ENCODE measurements at regions not wholly inside any gene's neighbourhood (a gene's known extent, or its start where the extent isn't known, plus 50 kb on each side); places are given as distances from the start of the nearest gene placed in this dataset.

DNA sequence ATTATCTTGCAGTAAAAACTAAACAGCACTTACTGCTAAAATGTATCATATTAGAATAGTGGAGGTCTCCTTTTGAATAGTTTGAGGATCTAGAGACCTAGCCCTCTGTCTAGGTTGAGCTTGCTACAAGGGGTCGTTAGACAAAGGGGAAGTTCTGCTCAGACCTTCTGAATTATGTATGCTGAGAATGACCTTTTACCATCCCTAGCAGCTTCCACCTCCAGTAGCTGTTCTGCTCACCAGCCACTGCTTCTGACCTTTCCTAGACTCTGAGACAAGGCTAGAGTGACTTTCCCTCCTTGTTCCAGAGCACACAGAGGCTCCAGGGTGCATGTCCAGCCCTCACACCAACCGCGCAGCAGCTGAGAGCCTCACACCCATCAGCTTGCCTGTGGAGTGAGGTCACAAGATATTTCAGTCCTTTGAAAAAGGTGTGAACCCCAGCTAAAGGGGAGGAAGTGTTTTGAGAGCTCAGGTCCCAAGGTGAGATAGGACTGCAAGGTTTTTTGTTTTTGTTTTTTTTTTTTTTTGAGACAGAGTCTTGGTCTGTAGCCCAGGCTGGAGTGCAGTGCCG, 289.3 kb upstream of the TNP1 start:
- no peak for DNase-seq

- DNase-seq, result no peak
Observed at GRCh38 chr2:217147818-217148217, 288.0 kb upstream of the TNP1 start.

DNA sequence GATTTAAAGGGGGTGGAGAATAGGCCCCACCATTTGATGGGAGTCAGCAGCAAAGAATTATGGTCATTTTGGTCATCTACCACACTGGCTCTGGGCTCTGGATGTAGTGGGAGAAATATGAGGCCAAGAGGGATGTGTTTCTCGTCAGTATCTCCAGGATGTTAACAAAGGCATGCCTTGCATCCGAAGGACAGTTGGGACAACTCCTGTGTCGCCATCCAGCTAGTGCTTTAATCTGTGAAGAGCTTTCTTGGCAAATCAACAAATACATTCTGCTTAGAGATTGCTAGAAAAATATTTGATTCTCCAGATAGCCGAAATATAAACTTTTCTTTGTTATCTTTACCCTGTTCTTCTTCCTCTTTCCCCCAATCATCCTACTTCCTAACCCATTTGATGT, 287.1 kb upstream of the TNP1 start:
- DNase-seq, result no peak

GRCh38 chr2:217142649-217143266, 282.9 kb upstream of the TNP1 start:
- DNase-seq, result no peak

- DNase-seq, result no peak
Observed at GRCh38 chr2:217138284-217138683, 278.4 kb upstream of the TNP1 start.

GRCh38 chr2:217127744-217128143, 267.9 kb upstream of the TNP1 start:
- no peak for DNase-seq

GRCh38 chr2:217125014-217125413, 265.1 kb upstream of the TNP1 start:
- DNase-seq, result no peak

DNA sequence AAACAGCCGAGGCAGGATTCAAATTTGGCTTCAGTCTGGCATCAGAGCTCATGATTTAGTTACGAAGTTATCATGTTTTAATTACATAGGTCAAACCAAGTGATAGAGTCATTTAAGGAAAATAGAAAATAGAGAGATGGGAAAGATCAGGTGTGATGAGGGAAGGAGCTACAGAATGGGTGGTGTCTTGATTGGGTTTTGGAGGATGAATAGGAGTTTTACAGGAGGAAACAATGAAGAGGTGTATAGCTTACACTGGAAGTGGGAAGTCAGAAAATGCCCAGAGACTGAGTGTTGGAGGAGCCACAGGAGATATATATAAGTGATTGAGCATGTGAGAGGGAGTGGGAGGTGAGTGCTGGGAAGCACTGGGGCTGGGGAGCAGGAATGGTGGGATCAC, 264.2 kb upstream of the TNP1 start:
- DNase-seq, result no peak

DNA sequence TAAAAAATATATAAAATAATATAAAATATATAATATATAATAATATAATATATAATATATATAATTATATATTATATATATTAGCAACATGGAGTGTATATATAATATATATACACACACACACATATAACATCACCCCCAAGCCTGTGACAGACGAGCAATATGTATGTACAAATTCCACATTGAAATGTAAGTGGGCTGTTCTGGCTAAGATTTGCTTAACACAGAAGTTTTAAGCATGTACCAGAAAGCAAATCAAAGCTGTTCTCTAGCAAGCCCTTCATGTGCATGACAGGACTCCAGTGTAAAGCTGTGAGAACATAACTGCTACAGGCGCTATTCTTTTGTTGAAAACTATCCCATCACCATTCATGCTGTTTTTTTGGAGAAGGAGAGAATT, 261.7 kb upstream of the TNP1 start:
- no peak for DNase-seq

- no peak for DNase-seq
Observed at GRCh38 chr2:217120429-217120828, 260.6 kb upstream of the TNP1 start.

GRCh38 chr2:217118559-217119284, 258.9 kb upstream of the TNP1 start:
- DNase-seq, result no peak

- DNase-seq, result no peak
Observed at GRCh38 chr2:217117523-217117922, 257.7 kb upstream of the TNP1 start.

DNA sequence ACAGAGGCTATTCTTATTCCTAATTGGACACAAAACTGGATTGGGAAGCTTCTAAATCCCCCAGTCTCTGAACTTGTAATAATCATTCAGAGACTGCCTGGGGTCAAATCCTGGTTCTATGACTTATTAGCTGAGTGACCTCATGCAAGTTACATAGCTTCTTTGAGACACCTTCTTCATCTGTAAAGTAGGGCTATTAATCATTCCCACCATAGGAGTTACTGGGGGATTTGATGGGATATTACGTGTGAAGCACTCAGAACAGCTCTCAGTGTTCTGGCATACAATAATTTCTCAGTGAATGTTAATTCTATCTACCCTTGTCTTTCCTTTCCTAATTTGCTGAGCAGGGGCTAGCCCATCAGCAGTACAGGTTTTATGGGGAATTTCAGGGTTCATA, 256.7 kb upstream of the TNP1 start:
- no peak for DNase-seq

DNA sequence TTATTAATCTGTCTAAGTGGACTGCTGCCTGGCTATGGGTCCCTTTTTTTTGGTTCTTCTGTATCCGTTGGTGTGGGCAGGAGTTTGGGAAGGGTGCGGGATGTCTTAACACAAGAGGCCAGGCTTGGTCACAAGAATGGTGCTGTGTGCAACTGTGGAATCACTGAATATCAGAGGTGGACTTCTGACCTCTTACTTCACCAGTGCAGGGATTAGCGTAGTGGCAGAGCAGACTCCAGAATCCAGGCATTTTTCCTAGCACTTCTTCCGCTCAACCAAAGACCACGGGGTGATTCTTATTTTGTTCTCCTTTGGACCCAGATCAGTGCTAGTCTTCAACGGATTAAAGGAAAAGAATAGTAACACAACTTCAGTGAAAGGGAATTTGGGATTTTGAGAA, 254.3 kb upstream of the TNP1 start:
- DNase-seq, result no peak

DNA sequence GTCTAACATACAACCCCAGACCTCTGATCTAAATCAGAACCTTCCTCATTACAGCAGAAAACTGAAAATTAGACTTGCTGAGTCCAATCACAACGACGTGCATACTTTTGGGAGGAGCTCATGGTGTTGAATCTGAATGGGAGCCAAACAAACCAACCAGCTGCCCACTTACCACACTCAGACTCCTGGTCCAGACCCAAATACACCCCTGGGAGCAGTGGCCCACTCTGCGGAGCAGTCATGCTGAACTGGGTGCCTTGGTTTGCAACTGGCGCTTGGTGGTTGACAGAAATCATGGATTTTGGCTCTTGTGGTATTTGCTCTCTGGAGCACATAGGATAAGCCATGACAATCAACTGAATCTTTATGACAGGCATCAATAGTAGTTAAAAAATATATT, 253.6 kb upstream of the TNP1 start:
- peak; percentile 7 to 13 for DNase-seq

- no peak for DNase-seq
Observed at GRCh38 chr2:217110550-217110949, 250.7 kb upstream of the TNP1 start.

GRCh38 chr2:217108575-217109027, 248.7 kb upstream of the TNP1 start:
- DNase-seq, result no peak

- no peak for DNase-seq
Observed at GRCh38 chr2:217108086-217108485, 248.2 kb upstream of the TNP1 start.

DNA sequence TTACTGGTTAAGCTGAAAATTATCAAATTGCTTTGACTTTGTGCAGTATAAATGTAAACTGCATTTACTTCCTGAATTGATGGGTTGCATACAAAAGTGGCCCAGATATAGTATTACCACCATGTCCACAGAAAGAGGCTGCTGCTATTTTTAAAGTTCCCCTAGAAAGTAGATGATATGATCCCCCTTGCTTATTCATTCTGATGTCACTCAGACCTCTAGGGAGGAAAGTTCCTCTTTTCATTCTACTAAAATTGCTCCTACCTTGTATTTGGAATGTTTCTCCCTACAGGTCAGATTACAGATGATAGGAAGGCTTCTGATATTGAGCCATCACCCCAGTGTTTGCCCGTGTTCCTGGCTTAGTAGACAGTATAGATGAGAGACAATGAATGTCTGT, 247.6 kb upstream of the TNP1 start:
- no peak for DNase-seq

DNA sequence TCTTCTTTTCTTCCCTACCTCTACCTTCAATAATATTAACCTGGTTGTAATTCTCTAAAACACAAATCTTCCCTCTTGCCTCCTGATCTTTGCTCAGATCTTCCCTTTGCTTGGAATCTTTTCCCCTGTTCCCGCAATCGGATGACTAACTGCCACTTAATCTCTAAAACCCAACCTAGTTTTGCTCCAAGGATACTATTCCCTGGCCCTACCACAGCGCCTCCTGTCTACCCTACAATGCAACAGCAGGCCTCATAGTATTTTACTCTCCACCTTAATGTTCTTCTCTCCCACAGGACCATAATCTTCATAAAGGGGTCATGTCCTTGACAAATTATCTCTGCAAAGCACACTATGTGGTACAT, 246.8 kb upstream of the TNP1 start:
- no peak for DNase-seq

- no peak for DNase-seq
Observed at GRCh38 chr2:217105733-217106649, 246.1 kb upstream of the TNP1 start.

GRCh38 chr2:217103752-217104545, 244.1 kb upstream of the TNP1 start:
- no peak for DNase-seq

- DNase-seq, result no peak
Observed at GRCh38 chr2:217102956-217103355, 243.1 kb upstream of the TNP1 start.
